Hepatocyte (in vitro differentiated cells): ENCODE measurements at regions not wholly inside any gene's neighbourhood (a gene's known extent, or its start where the extent isn't known, plus 50 kb on each side); places are given as distances from the start of the nearest gene placed in this dataset.

ENCODE experiments used
- CTCF ChIP-seq: fragments of 200-600 bp; sonication (generic); IDR thresholded peaks from 2 replicates; pipeline ENCODE4 v1.5.1; 2016; ENCODE audit warnings: antibody characterized with exemption, mild to moderate bottlenecking; ENCODE audit not compliant: poor library complexity
- EZH2 ChIP-seq: fragments of 200-600 bp; sonication (generic); IDR thresholded peaks from 2 replicates; pipeline ENCODE4 v1.6.1; 2016; ENCODE audit warnings: antibody characterized with exemption, mild to moderate bottlenecking, borderline replicate concordance

- TF ChIP-seq CTCF (no peak), EZH2 (no peak)
Observed at GRCh38 chr14:34237081-34237480, 225.0 kb downstream of the SPTSSA start.
